ENCODE measurements at regions not wholly inside any gene's neighbourhood (a gene's known extent, or its start where the extent isn't known, plus 50 kb on each side); places are given as distances from the start of the nearest gene placed in this dataset.

GRCh38 chr6:113630738-113631535 lies 226.2 kb upstream of the MARCKS start:
- TF ChIP-seq CTCF (IDR thresholded peaks at IDR 0.05; ENCODE audit: insufficient read depth, low read length) (no peak), POLR2AphosphoS5 (IDR thresholded peaks at IDR 0.05; ENCODE audit: low read depth) (no peak), REST (IDR thresholded peaks at IDR 0.05; ENCODE audit: insufficient replicate concordance, low read depth) (no peak)
